ENCODE measurements at regions not wholly inside any gene's neighbourhood (a gene's known extent, or its start where the extent isn't known, plus 50 kb on each side); places are given as distances from the start of the nearest gene placed in this dataset.

- in situ Hi-C loops (cut with MboI; ENCODE audit: low pct_unique_long_range_greater_than_20kb, low sequenced_read_pairs): no loop called here
- DNase-seq: no peak
Measured at GRCh38 chr10:4775808-4776207, 50.2 kb upstream of the AKR1E2 start.

GRCh38 chr10:4772202-4772570 lies 53.8 kb upstream of the AKR1E2 start:
- DNase-seq: no peak
- in situ Hi-C loops (cut with MboI; ENCODE audit: low pct_unique_long_range_greater_than_20kb, low sequenced_read_pairs): loop anchor here (25.0 kb wide), 1 partner anchor 1535 kb away; no protein-coding TSS in a partner anchor

GRCh38 chr10:4771554-4772201 lies 54.3 kb upstream of the AKR1E2 start:
- no peak for DNase-seq
- in situ Hi-C loops (cut with MboI; ENCODE audit: low pct_unique_long_range_greater_than_20kb, low sequenced_read_pairs): loop anchor here (25.0 kb wide), 1 partner anchor 1534 kb away; no protein-coding TSS in a partner anchor

- in situ Hi-C loops (cut with MboI; ENCODE audit: low pct_unique_long_range_greater_than_20kb, low sequenced_read_pairs): loop anchor here (25.0 kb wide), 1 partner anchor 1534 kb away; no protein-coding TSS in a partner anchor
- DNase-seq: peak; percentile 26
Measured at GRCh38 chr10:4770801-4771553, 55.0 kb upstream of the AKR1E2 start.

- in situ Hi-C loops (cut with MboI; ENCODE audit: low pct_unique_long_range_greater_than_20kb, low sequenced_read_pairs): loop anchor here (25.0 kb wide), 1 partner anchor 1531 kb away; no protein-coding TSS in a partner anchor
- no peak for DNase-seq
Measured at GRCh38 chr10:4768416-4768815, 57.6 kb upstream of the AKR1E2 start.

- in situ Hi-C loops (cut with MboI; ENCODE audit: low pct_unique_long_range_greater_than_20kb, low sequenced_read_pairs): loop anchor here (25.0 kb wide), 1 partner anchor 1530 kb away; no protein-coding TSS in a partner anchor
- peak; percentile 13 for DNase-seq
Measured at GRCh38 chr10:4767033-4767814, 58.8 kb upstream of the AKR1E2 start.

GRCh38 chr10:4766454-4766853 lies 59.6 kb upstream of the AKR1E2 start:
- no peak for DNase-seq
- in situ Hi-C loops (cut with MboI; ENCODE audit: low pct_unique_long_range_greater_than_20kb, low sequenced_read_pairs): loop anchor here (25.0 kb wide), 1 partner anchor 1529 kb away; no protein-coding TSS in a partner anchor

GRCh38 chr10:4765428-4765827 lies 60.6 kb upstream of the AKR1E2 start:
- no peak for DNase-seq
- in situ Hi-C loops (cut with MboI; ENCODE audit: low pct_unique_long_range_greater_than_20kb, low sequenced_read_pairs): loop anchor here (25.0 kb wide), 1 partner anchor 1528 kb away; no protein-coding TSS in a partner anchor

GRCh38 chr10:4763960-4764428 lies 62.0 kb upstream of the AKR1E2 start:
- DNase-seq: no peak
- in situ Hi-C loops (cut with MboI; ENCODE audit: low pct_unique_long_range_greater_than_20kb, low sequenced_read_pairs): loop anchor here (25.0 kb wide), 1 partner anchor 1527 kb away; no protein-coding TSS in a partner anchor

- DNase-seq: no peak
- in situ Hi-C loops (cut with MboI; ENCODE audit: low pct_unique_long_range_greater_than_20kb, low sequenced_read_pairs): loop anchor here (25.0 kb wide), 1 partner anchor 1526 kb away; no protein-coding TSS in a partner anchor
Measured at GRCh38 chr10:4763513-4763912, 62.5 kb upstream of the AKR1E2 start.

GRCh38 chr10:4758256-4758655 lies 67.8 kb upstream of the AKR1E2 start:
- no peak for DNase-seq
- in situ Hi-C loops (cut with MboI; ENCODE audit: low pct_unique_long_range_greater_than_20kb, low sequenced_read_pairs): loop anchor here (25.0 kb wide), 1 partner anchor 1521 kb away; no protein-coding TSS in a partner anchor

- in situ Hi-C loops (cut with MboI; ENCODE audit: low pct_unique_long_range_greater_than_20kb, low sequenced_read_pairs): loop anchor here (25.0 kb wide), 1 partner anchor 1518 kb away; no protein-coding TSS in a partner anchor
- no peak for DNase-seq
Measured at GRCh38 chr10:4755286-4755989, 70.6 kb upstream of the AKR1E2 start.

GRCh38 chr10:4754143-4754542 lies 71.9 kb upstream of the AKR1E2 start:
- in situ Hi-C loops (cut with MboI; ENCODE audit: low pct_unique_long_range_greater_than_20kb, low sequenced_read_pairs): loop anchor here (25.0 kb wide), 1 partner anchor 1517 kb away; no protein-coding TSS in a partner anchor
- no peak for DNase-seq

- in situ Hi-C loops (cut with MboI; ENCODE audit: low pct_unique_long_range_greater_than_20kb, low sequenced_read_pairs): loop anchor here (25.0 kb wide), 1 partner anchor 1514 kb away; no protein-coding TSS in a partner anchor
Measured at GRCh38 chr10:4751211-4751610, 74.8 kb upstream of the AKR1E2 start.

GRCh38 chr10:4749271-4749574 lies 76.8 kb upstream of the AKR1E2 start:
- in situ Hi-C loops (cut with MboI; ENCODE audit: low pct_unique_long_range_greater_than_20kb, low sequenced_read_pairs): no loop called here
- no peak for DNase-seq

More at GRCh38 chr10:4751211-4751610, 74.8 kb upstream of the AKR1E2 start:
- no peak for DNase-seq

- DNase-seq: no peak
- in situ Hi-C loops (cut with MboI; ENCODE audit: low pct_unique_long_range_greater_than_20kb, low sequenced_read_pairs): no loop called here
Measured at GRCh38 chr10:4748491-4749270, 77.3 kb upstream of the AKR1E2 start.

- DNase-seq: no peak
- in situ Hi-C loops (cut with MboI; ENCODE audit: low pct_unique_long_range_greater_than_20kb, low sequenced_read_pairs): no loop called here
Measured at GRCh38 chr10:4742217-4742616, 83.8 kb upstream of the AKR1E2 start.

- DNase-seq: no peak
- in situ Hi-C loops (cut with MboI; ENCODE audit: low pct_unique_long_range_greater_than_20kb, low sequenced_read_pairs): no loop called here
Measured at GRCh38 chr10:4740471-4740870, 85.5 kb upstream of the AKR1E2 start.

Measured in KBM-7 (cell line).